Psoas muscle (tissue), 7 donors: ENCODE measurements at regions not wholly inside any gene's neighbourhood (a gene's known extent, or its start where the extent isn't known, plus 50 kb on each side); places are given as distances from the start of the nearest gene placed in this dataset.

ENCODE experiments used
- ATAC-seq, 4 donors: fragments of 200-7000 bp; cut with Tn5 transposase; one replicate each; pipeline ENCODE4 v1.9.1; 2020; ENCODE audit warnings: moderate library complexity in 3 of 4, mild to moderate bottlenecking in 2 of 4
- DNase-seq, 2 donors: peaks; one replicate each; pipeline ENCODE4 v3.0.0-alpha.2; 2020
- H3K27ac ChIP-seq: fragments of 200-600 bp; one replicate; pipeline ENCODE4 v1.8.0; 2022
- H3K27me3 ChIP-seq, 3 donors: fragments of 200-600 bp in 1 of 3; one replicate each; pipeline versions ENCODE4 v1.6.1 to v1.8.0; 2013 to 2022; ENCODE audit warnings: low read length in 2 of 3, mild to moderate bottlenecking in 2 of 3, moderate library complexity in 1 of 3; ENCODE audit not compliant: insufficient read depth in 3 of 3
- H3K36me3 ChIP-seq, 2 donors: fragments of 200-600 bp in 1 of 2; one replicate each; pipeline versions ENCODE4 v1.6.1 to v1.8.0; 2013 to 2022; ENCODE audit warnings: low read depth in 1 of 2, mild to moderate bottlenecking in 1 of 2, moderate library complexity in 1 of 2; ENCODE audit not compliant: insufficient read depth in 1 of 2
- H3K4me1 ChIP-seq: fragments of 200-600 bp; one replicate; pipeline ENCODE4 v1.8.0; 2022
- H3K4me3 ChIP-seq: fragments of 200-600 bp; one replicate; pipeline ENCODE4 v1.8.0; 2022; ENCODE audit warnings: mild to moderate bottlenecking
- H3K9me3 ChIP-seq: fragments of 200-600 bp; one replicate; pipeline ENCODE4 v1.8.0; 2022
- CTCF ChIP-seq: fragments of 200-600 bp; IDR thresholded peaks from one replicate; pipeline ENCODE4 v1.8.0; 2022; ENCODE audit warnings: antibody characterized with exemption
- WGBS, 3 donors: extraction: QIAGEN DNeasy Blood & Tissue Kit; methylation state at CpG; one replicate each; pipeline versions ENCODE4 v1.1.6 to v1.1.7; 2013; 5-methylcytosine and 5-hydroxymethylcytosine counted together
- intact Hi-C, 2 donors: fragments of 100-400 bp; cut with DNase I; formaldehyde crosslinking; loops; one replicate each; pipeline versions ENCODE4 v1.11.0 to v1.14.2; 2022
- donor health status: healthy with polysubstance abuse.
- donor health status: DM: no; HTN: no; CAD: no; lungs with moderate emphysema.
- donor health status: Bipolar disorder and iron deficiency.
- donor health status: healthy.
- donor health status: DM: yes; HTN: yes; CAD: no.
- donor health status: DM: no; HTN: no; CAD: no.
- donor health status: DM: yes; HTN: yes; CAD: no.

- H3K4me1 ChIP-seq: no peaks in the 10 kb centered on the region
- intact Hi-C loops: no loop called here
- H3K36me3 ChIP-seq: no peaks in the 10 kb centered on the region
- no peak for DNase-seq
- H3K9me3 ChIP-seq: no peaks in the 10 kb centered on the region
- 77 to 93% (median 87%) methylated on average over 2 of the region's 2 CpGs for WGBS, 3 donors
- no peaks in the 10 kb centered on the region for H3K27me3 ChIP-seq
- no peak overlapping the region for H3K27ac ChIP-seq
- no peak overlapping the region for H3K4me3 ChIP-seq
- ATAC-seq: no peak
- TF ChIP-seq CTCF: no peak
These were observed 72.3 kb upstream of the ZP4 start for GRCh38 chr1:237962985-237963384.

GRCh38 chr1:237961754-237962153 lies 71.0 kb upstream of the ZP4 start:
- H3K27me3 ChIP-seq: no peaks in the 10 kb centered on the region
- H3K4me3 ChIP-seq: no peak overlapping the region
- DNase-seq: no peak
- ATAC-seq: no peak
- intact Hi-C loops: no loop called here
- no peaks in the 10 kb centered on the region for H3K9me3 ChIP-seq
- TF ChIP-seq CTCF: no peak
- H3K27ac ChIP-seq: no peak overlapping the region
- H3K4me1 ChIP-seq: no peaks in the 10 kb centered on the region
- no peaks in the 10 kb centered on the region for H3K36me3 ChIP-seq
- WGBS, 3 donors: 12 to 22% (median 14%) methylated on average over 1 of the region's 1 CpG

- TF ChIP-seq CTCF: no peak
- Histone ChIP-seq H3K9me3 (no peaks in the 10 kb centered on the region), H3K36me3 (no peaks in the 10 kb centered on the region), H3K4me1 (no peaks in the 10 kb centered on the region), H3K27me3 (no peaks in the 10 kb centered on the region), H3K4me3 (no peak overlapping the region), H3K27ac (no peak overlapping the region)
- ATAC-seq: no peak
- intact Hi-C loops: no loop called here
- DNase-seq: no peak
These were observed 69.1 kb upstream of the ZP4 start for GRCh38 chr1:237959838-237960237.

GRCh38 chr1:237953238-237953637 lies 62.5 kb upstream of the ZP4 start:
- DNase-seq: no peak
- no peak overlapping the region for H3K4me3 ChIP-seq
- no peak for TF ChIP-seq CTCF
- H3K27ac ChIP-seq: no peak overlapping the region
- no peaks in the 10 kb centered on the region for H3K4me1 ChIP-seq
- 67 to 71% (median 69%) methylated on average over 7 of the region's 7 CpGs for WGBS, 3 donors
- intact Hi-C loops: no loop called here
- ATAC-seq: no peak
- no peaks in the 10 kb centered on the region for H3K27me3 ChIP-seq
- H3K9me3 ChIP-seq: no peaks in the 10 kb centered on the region
- no peaks in the 10 kb centered on the region for H3K36me3 ChIP-seq
